ENCODE measurements at regions not wholly inside any gene's neighbourhood (a gene's known extent, or its start where the extent isn't known, plus 50 kb on each side); places are given as distances from the start of the nearest gene placed in this dataset.

DNA sequence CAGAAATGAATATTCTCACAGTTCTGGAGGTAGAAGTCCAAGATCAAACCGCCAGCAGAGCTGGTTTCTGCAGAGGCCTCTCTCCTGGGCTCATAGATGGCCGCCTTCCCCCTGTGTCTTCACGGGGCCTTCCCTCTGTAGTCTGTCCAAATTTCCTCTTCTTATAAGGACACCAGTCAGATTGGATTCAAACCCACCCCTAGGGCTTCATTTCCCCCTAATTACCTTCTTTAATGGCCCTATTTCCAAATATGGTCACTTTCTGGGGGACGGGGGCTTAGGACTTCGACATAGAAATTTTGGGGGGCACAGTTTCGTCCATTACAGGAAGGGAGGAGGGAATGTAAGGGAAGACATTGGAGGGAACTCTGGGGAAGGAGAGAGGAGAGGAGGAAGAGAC is 132.6 kb downstream of the DDX1 start:
- Histone ChIP-seq H3K36me3 (no peaks in the 10 kb centered on the region), H3K4me3 (no peak overlapping the region), H3K9me3 (no peaks in the 10 kb centered on the region), H3K4me1 (no peaks in the 10 kb centered on the region), H3K27ac (no peak overlapping the region), H3K27me3 (no peaks in the 10 kb centered on the region)
- TF ChIP-seq, protein P1, sequence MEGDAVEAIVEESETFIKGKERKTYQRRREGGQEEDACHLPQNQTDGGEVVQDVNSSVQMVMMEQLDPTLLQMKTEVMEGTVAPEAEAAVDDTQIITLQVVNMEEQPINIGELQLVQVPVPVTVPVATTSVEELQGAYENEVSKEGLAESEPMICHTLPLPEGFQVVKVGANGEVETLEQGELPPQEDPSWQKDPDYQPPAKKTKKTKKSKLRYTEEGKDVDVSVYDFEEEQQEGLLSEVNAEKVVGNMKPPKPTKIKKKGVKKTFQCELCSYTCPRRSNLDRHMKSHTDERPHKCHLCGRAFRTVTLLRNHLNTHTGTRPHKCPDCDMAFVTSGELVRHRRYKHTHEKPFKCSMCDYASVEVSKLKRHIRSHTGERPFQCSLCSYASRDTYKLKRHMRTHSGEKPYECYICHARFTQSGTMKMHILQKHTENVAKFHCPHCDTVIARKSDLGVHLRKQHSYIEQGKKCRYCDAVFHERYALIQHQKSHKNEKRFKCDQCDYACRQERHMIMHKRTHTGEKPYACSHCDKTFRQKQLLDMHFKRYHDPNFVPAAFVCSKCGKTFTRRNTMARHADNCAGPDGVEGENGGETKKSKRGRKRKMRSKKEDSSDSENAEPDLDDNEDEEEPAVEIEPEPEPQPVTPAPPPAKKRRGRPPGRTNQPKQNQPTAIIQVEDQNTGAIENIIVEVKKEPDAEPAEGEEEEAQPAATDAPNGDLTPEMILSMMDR (IDR thresholded peaks at IDR 0.05) = no peak
- TF ChIP-seq POLR2A (IDR thresholded peaks at IDR 0.05) = no peak
- ATAC-seq = no peak
- DNase-seq = no peak
- 58% methylated on average over 5 of the region's 6 CpGs for WGBS (ENCODE audit: insufficient coverage, low coverage, low lambda C conversion rate, missing lambda C conversion rate)
- intact Hi-C loops (cut with DNase I) = no loop called here

DNA sequence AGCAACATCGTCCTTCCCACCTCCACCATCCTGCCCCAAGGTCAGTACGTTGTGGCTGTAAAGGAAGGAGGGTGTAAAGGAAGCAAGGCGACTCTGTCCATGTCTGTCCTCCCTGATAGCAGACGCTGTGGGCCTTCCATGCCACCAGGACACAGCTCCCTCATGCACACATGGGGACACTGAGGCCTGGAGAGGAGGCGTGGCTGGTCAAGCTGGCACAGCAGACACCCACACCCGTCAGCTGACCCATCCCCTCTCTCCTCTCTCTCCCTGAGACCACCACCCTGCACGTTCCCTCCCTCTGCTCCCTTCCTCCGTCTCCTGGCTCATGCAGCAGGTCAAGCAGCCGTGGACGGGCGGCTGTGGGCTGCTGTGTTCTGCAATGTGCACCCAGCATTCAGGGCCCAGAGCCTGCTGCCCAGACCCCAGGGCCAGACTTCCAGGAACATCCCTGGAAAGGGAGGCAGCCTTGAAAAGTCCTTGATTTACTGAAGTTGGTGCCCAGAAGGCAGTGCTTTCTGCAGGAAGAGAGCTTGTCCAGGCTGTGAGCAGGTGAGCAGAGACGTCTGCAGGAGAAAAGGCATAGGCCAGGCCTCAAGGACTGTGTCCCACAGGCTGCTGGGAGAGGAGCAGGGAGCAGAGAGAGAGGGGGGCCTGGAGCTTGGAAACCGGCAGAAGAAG is 133.6 kb downstream of the DDX1 start:
- no peaks in the 10 kb centered on the region for H3K27me3 ChIP-seq
- ATAC-seq = peak in 2 of 4 donors; percentile 27 to 30
- intact Hi-C loops (cut with DNase I) = no loop called here
- H3K27ac ChIP-seq = no peak overlapping the region
- no peak for DNase-seq
- H3K36me3 ChIP-seq = no peaks in the 10 kb centered on the region
- H3K4me1 ChIP-seq = peaks cover 0 to 2% (median 0%) of the 10 kb centered on the region in 4 donors
- TF ChIP-seq POLR2A (IDR thresholded peaks at IDR 0.05) = no peak
- TF ChIP-seq, protein P1 (IDR thresholded peaks at IDR 0.05) = no peak
- H3K9me3 ChIP-seq = no peaks in the 10 kb centered on the region
- 68% methylated on average over 4 of the region's 13 CpGs for WGBS (ENCODE audit: insufficient coverage, low coverage, low lambda C conversion rate, missing lambda C conversion rate)
- H3K4me3 ChIP-seq = no peak overlapping the region

DNA sequence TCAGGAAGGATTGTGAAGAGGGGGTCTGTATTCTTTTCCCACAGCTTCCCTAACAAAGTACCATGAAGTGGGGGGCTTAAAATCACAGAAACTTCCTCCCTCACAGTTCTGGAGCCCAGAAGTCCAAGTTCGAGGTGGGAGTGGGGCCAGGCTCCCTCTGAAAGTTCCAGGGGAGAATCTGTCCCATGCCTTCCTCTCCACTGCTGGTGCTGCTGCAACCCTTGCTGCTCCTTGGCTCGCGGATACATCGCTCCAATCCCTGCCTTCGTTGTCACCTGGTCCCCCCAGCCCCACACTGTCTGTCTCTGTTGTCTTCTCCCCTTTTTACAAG is 134.1 kb downstream of the DDX1 start:
- no peaks in the 10 kb centered on the region for H3K27me3 ChIP-seq
- intact Hi-C loops (cut with DNase I) = no loop called here
- no CpG with 5 or more reads among the region's 5 CpGs for WGBS (ENCODE audit: insufficient coverage, low coverage, low lambda C conversion rate, missing lambda C conversion rate)
- TF ChIP-seq, protein P1 (IDR thresholded peaks at IDR 0.05) = no peak
- no peak for TF ChIP-seq POLR2A (IDR thresholded peaks at IDR 0.05)
- no peaks in the 10 kb centered on the region for H3K9me3 ChIP-seq
- no peak overlapping the region for H3K4me3 ChIP-seq
- H3K27ac ChIP-seq = no peak overlapping the region
- peaks cover 0 to 7% (median 0%) of the 10 kb centered on the region in 4 donors for H3K4me1 ChIP-seq
- ATAC-seq (no peak), DNase-seq (peak in 1 of 3 donors; percentile 16)
- no peaks in the 10 kb centered on the region for H3K36me3 ChIP-seq

DNA sequence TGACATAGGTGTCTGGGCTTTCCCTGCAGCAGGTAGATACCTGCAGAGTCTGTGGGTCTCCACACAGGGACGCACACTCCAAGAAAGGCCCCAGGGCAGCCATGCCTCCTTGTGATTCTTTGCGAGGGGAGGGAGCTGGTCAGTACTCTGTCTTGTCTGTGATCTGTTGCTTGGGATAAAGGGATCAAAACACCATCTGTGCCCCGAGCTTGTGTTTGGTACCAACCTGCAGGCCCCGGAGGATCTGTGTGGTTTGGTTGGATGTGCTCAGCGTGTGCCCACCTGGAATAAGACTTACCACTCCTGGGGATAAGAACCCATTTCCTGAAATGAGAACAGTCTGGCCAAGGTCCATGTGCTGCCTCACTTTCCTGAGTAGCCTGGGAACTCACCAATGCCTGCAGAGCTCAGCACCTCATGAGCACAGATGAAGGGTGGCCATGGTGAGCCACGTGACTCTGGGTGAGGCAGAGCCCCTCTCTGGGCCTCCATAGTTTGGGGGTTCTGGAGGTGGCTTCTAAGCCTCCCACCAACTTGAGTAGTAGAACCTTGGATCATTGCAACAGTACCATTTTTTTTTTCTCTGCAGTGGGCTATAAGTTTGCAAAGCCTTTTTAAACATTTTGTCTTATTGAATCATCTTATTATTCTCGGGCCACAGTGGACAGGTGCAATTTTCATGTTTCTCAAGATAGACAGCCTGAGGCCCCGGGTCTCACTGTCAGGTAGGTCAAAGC is 134.8 kb downstream of the DDX1 start:
- Histone ChIP-seq H3K27ac (no peak overlapping the region), H3K4me3 (no peak overlapping the region), H3K27me3 (no peaks in the 10 kb centered on the region), H3K36me3 (no peaks in the 10 kb centered on the region), H3K4me1 (peaks cover 0 to 10% (median 0%) of the 10 kb centered on the region in 4 donors), H3K9me3 (no peaks in the 10 kb centered on the region)
- no peak for TF ChIP-seq POLR2A (IDR thresholded peaks at IDR 0.05)
- TF ChIP-seq, protein P1 (IDR thresholded peaks at IDR 0.05) = no peak
- WGBS (ENCODE audit: insufficient coverage, low coverage, low lambda C conversion rate, missing lambda C conversion rate) = 69% methylated on average over 2 of the region's 8 CpGs
- DNase-seq (peak in 1 of 3 donors; percentile 13), ATAC-seq (no peak)
- intact Hi-C loops (cut with DNase I) = no loop called here

Data from right lobe of liver (tissue), 6 donors.